ENCODE measurements at regions not wholly inside any gene's neighbourhood (a gene's known extent, or its start where the extent isn't known, plus 50 kb on each side); places are given as distances from the start of the nearest gene placed in this dataset.

- H2BK15ac ChIP-seq (replicated peaks; ENCODE audit: low read depth), result no peak overlapping the region
- no peak overlapping the region for H3K27ac ChIP-seq (ENCODE audit: low read depth, low read length)
- H3K4me3 ChIP-seq (ENCODE audit: low read length), result no peak overlapping the region
- no peak overlapping the region for H2AK5ac ChIP-seq (ENCODE audit: low read length)
- H3K4me1 ChIP-seq (ENCODE audit: control insufficient read depth, low read depth, low read length), result no peaks in the 10 kb centered on the region
- DNase-seq, result no peak
- no peak overlapping the region for H4K8ac ChIP-seq (ENCODE audit: low read depth, low read length)
- WGBS (ENCODE audit: extremely low coverage, insufficient coverage, low lambda C conversion rate), result no CpG with 5 or more reads among the region's 3 CpGs
- H3K27me3 ChIP-seq (ENCODE audit: insufficient read depth, low read length, poor library complexity), result no peaks in the 10 kb centered on the region
- no peak overlapping the region for H3K4me2 ChIP-seq (ENCODE audit: low read length)
- H3K79me1 ChIP-seq (ENCODE audit: low read length), result no peaks in the 10 kb centered on the region
- no peaks in the 10 kb centered on the region for H3K36me3 ChIP-seq (ENCODE audit: control insufficient read depth, insufficient read depth, low read length)
- no peak overlapping the region for H3K56ac ChIP-seq (ENCODE audit: low read length)
- H3K23ac ChIP-seq (ENCODE audit: low read length), result no peak overlapping the region
- no peaks in the 10 kb centered on the region for H3K79me2 ChIP-seq (ENCODE audit: control insufficient read depth, insufficient read depth, low read length)
- no peak overlapping the region for H3K4ac ChIP-seq (ENCODE audit: low read depth, low read length)
- H4K5ac ChIP-seq (ENCODE audit: low read length), result no peak overlapping the region
- no peak overlapping the region for H2BK5ac ChIP-seq (ENCODE audit: low read length)
- H2BK120ac ChIP-seq (ENCODE audit: low read depth, low read length), result no peak overlapping the region
- H3K9ac ChIP-seq (ENCODE audit: low read length), result no peak overlapping the region
- no peak overlapping the region for H3K18ac ChIP-seq (ENCODE audit: low read length)
Measured at GRCh38 chr19:31956771-31957392, 388.5 kb upstream of the ZNF507 start.

DNA sequence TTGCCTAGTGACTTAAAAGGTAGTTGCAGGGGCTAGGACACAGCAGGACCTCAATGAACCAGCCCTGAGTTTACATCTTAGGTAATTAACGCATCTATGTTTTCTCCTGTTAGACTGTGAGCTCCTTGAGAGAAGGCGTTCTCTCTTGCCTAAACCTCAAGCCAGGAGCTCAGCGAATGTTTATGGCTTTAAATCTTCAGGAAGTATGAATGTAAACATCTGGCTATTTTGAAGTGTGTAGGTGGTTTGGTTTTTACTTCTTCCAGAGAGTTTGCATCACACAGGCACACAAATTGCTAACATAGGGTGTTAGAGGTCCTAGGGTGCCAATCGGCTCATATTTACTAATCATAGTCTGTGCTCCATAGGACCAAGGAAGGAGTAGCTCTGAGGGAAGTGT, 387.7 kb upstream of the ZNF507 start:
- DNase-seq, result no peak
- Histone ChIP-seq H3K79me1 (ENCODE audit: low read length) (no peaks in the 10 kb centered on the region), H2AK5ac (ENCODE audit: low read length) (no peak overlapping the region), H3K9ac (ENCODE audit: low read length) (no peak overlapping the region), H3K27ac (ENCODE audit: low read depth, low read length) (no peak overlapping the region), H3K4me2 (ENCODE audit: low read length) (no peak overlapping the region), H3K18ac (ENCODE audit: low read length) (no peak overlapping the region), H3K23ac (ENCODE audit: low read length) (no peak overlapping the region), H2BK5ac (ENCODE audit: low read length) (no peak overlapping the region), H3K79me2 (ENCODE audit: control insufficient read depth, insufficient read depth, low read length) (no peaks in the 10 kb centered on the region), H3K4ac (ENCODE audit: low read depth, low read length) (no peak overlapping the region), H3K4me3 (ENCODE audit: low read length) (no peak overlapping the region), H4K5ac (ENCODE audit: low read length) (no peak overlapping the region), H2BK15ac (replicated peaks; ENCODE audit: low read depth) (no peak overlapping the region), H2BK120ac (ENCODE audit: low read depth, low read length) (no peak overlapping the region), H3K27me3 (ENCODE audit: insufficient read depth, low read length, poor library complexity) (no peaks in the 10 kb centered on the region), H4K8ac (ENCODE audit: low read depth, low read length) (no peak overlapping the region), H3K56ac (ENCODE audit: low read length) (no peak overlapping the region), H3K36me3 (ENCODE audit: control insufficient read depth, insufficient read depth, low read length) (no peaks in the 10 kb centered on the region), H3K4me1 (ENCODE audit: control insufficient read depth, low read depth, low read length) (no peaks in the 10 kb centered on the region)
- WGBS (ENCODE audit: extremely low coverage, insufficient coverage, low lambda C conversion rate), result no CpG with 5 or more reads among the region's 4 CpGs

GRCh38 chr19:31959527-31960018, 385.8 kb upstream of the ZNF507 start:
- H3K4me2 ChIP-seq (ENCODE audit: low read length), result no peak overlapping the region
- no peaks in the 10 kb centered on the region for H3K36me3 ChIP-seq (ENCODE audit: control insufficient read depth, insufficient read depth, low read length)
- H3K79me2 ChIP-seq (ENCODE audit: control insufficient read depth, insufficient read depth, low read length), result no peaks in the 10 kb centered on the region
- no peak overlapping the region for H4K8ac ChIP-seq (ENCODE audit: low read depth, low read length)
- no peak overlapping the region for H3K9ac ChIP-seq (ENCODE audit: low read length)
- H3K27me3 ChIP-seq (ENCODE audit: insufficient read depth, low read length, poor library complexity), result no peaks in the 10 kb centered on the region
- no peak for DNase-seq
- no peak overlapping the region for H2BK5ac ChIP-seq (ENCODE audit: low read length)
- H3K27ac ChIP-seq (ENCODE audit: low read depth, low read length), result no peak overlapping the region
- H3K4ac ChIP-seq (ENCODE audit: low read depth, low read length), result no peak overlapping the region
- no peak overlapping the region for H3K18ac ChIP-seq (ENCODE audit: low read length)
- no peak overlapping the region for H2AK5ac ChIP-seq (ENCODE audit: low read length)
- no peaks in the 10 kb centered on the region for H3K4me1 ChIP-seq (ENCODE audit: control insufficient read depth, low read depth, low read length)
- H2BK15ac ChIP-seq (replicated peaks; ENCODE audit: low read depth), result no peak overlapping the region
- H3K23ac ChIP-seq (ENCODE audit: low read length), result no peak overlapping the region
- no peak overlapping the region for H3K56ac ChIP-seq (ENCODE audit: low read length)
- no peak overlapping the region for H2BK120ac ChIP-seq (ENCODE audit: low read depth, low read length)
- H4K5ac ChIP-seq (ENCODE audit: low read length), result no peak overlapping the region
- no CpG with 5 or more reads among the region's 15 CpGs for WGBS (ENCODE audit: extremely low coverage, insufficient coverage, low lambda C conversion rate)
- H3K79me1 ChIP-seq (ENCODE audit: low read length), result no peaks in the 10 kb centered on the region
- H3K4me3 ChIP-seq (ENCODE audit: low read length), result no peak overlapping the region

DNA sequence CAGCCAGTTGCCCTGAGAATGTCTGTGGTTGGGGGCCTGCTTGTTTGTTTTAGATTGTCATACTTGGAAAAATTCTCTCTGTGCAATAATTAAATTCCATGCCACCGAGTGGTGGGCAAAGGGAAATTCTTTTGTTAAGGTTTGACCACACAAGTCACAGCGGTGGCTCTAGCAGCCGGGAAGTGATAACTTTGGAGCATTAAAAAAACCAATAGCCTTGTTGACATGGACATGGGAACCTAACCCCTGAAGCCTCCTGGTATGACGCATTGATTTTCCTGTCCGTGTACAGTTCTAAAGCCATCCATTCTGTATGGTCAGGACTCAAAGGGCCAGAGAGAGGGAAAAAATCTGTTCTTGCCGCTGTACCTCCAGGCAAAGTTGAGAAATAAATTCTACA, 384.9 kb upstream of the ZNF507 start:
- no peak overlapping the region for H2BK15ac ChIP-seq (replicated peaks; ENCODE audit: low read depth)
- no CpG with 5 or more reads among the region's 6 CpGs for WGBS (ENCODE audit: extremely low coverage, insufficient coverage, low lambda C conversion rate)
- no peak overlapping the region for H4K8ac ChIP-seq (ENCODE audit: low read depth, low read length)
- no peak overlapping the region for H3K4me3 ChIP-seq (ENCODE audit: low read length)
- H2BK120ac ChIP-seq (ENCODE audit: low read depth, low read length), result no peak overlapping the region
- no peak overlapping the region for H3K9ac ChIP-seq (ENCODE audit: low read length)
- H4K5ac ChIP-seq (ENCODE audit: low read length), result no peak overlapping the region
- H3K4me2 ChIP-seq (ENCODE audit: low read length), result no peak overlapping the region
- no peaks in the 10 kb centered on the region for H3K4me1 ChIP-seq (ENCODE audit: control insufficient read depth, low read depth, low read length)
- no peaks in the 10 kb centered on the region for H3K79me2 ChIP-seq (ENCODE audit: control insufficient read depth, insufficient read depth, low read length)
- H3K4ac ChIP-seq (ENCODE audit: low read depth, low read length), result no peak overlapping the region
- no peak overlapping the region for H3K23ac ChIP-seq (ENCODE audit: low read length)
- H3K56ac ChIP-seq (ENCODE audit: low read length), result no peak overlapping the region
- no peaks in the 10 kb centered on the region for H3K27me3 ChIP-seq (ENCODE audit: insufficient read depth, low read length, poor library complexity)
- H3K27ac ChIP-seq (ENCODE audit: low read depth, low read length), result no peak overlapping the region
- H3K18ac ChIP-seq (ENCODE audit: low read length), result no peak overlapping the region
- no peaks in the 10 kb centered on the region for H3K79me1 ChIP-seq (ENCODE audit: low read length)
- no peak overlapping the region for H2AK5ac ChIP-seq (ENCODE audit: low read length)
- H3K36me3 ChIP-seq (ENCODE audit: control insufficient read depth, insufficient read depth, low read length), result no peaks in the 10 kb centered on the region
- no peak for DNase-seq
- no peak overlapping the region for H2BK5ac ChIP-seq (ENCODE audit: low read length)

- H4K8ac ChIP-seq (ENCODE audit: low read depth, low read length), result no peak overlapping the region
- H3K4me2 ChIP-seq (ENCODE audit: low read length), result no peak overlapping the region
- H2AK5ac ChIP-seq (ENCODE audit: low read length), result no peak overlapping the region
- H3K18ac ChIP-seq (ENCODE audit: low read length), result no peak overlapping the region
- no peak overlapping the region for H2BK5ac ChIP-seq (ENCODE audit: low read length)
- H3K27me3 ChIP-seq (ENCODE audit: insufficient read depth, low read length, poor library complexity), result no peaks in the 10 kb centered on the region
- H3K79me2 ChIP-seq (ENCODE audit: control insufficient read depth, insufficient read depth, low read length), result no peaks in the 10 kb centered on the region
- H3K4ac ChIP-seq (ENCODE audit: low read depth, low read length), result no peak overlapping the region
- no peak overlapping the region for H3K23ac ChIP-seq (ENCODE audit: low read length)
- no peaks in the 10 kb centered on the region for H3K4me1 ChIP-seq (ENCODE audit: control insufficient read depth, low read depth, low read length)
- H3K56ac ChIP-seq (ENCODE audit: low read length), result no peak overlapping the region
- no peak overlapping the region for H4K5ac ChIP-seq (ENCODE audit: low read length)
- H3K4me3 ChIP-seq (ENCODE audit: low read length), result no peak overlapping the region
- no peak overlapping the region for H3K27ac ChIP-seq (ENCODE audit: low read depth, low read length)
- WGBS (ENCODE audit: extremely low coverage, insufficient coverage, low lambda C conversion rate), result no CpG with 5 or more reads among the region's 4 CpGs
- no peak overlapping the region for H2BK15ac ChIP-seq (replicated peaks; ENCODE audit: low read depth)
- H3K36me3 ChIP-seq (ENCODE audit: control insufficient read depth, insufficient read depth, low read length), result no peaks in the 10 kb centered on the region
- H2BK120ac ChIP-seq (ENCODE audit: low read depth, low read length), result no peak overlapping the region
- no peak overlapping the region for H3K9ac ChIP-seq (ENCODE audit: low read length)
- H3K79me1 ChIP-seq (ENCODE audit: low read length), result no peaks in the 10 kb centered on the region
- DNase-seq, result no peak
Measured at GRCh38 chr19:31961191-31961590, 384.2 kb upstream of the ZNF507 start.

DNA sequence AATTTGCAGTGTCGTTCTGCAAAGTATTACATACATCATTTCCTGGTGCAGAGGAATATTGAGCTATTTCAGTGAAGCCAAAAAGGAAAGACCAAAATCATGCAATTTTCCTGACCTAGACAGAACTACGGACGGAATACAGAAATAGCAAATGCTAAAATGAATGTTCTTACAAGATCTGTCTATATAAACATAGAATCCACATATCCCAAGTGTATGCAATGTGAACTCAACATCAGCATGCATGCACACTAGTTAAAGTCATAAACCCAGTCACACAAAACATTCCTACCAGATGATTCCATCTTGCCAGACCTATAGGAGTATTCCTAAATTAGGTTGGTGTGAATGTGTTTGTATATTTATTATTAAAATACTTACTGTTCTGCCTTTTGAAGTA, 383.7 kb upstream of the ZNF507 start:
- H2BK15ac ChIP-seq (replicated peaks; ENCODE audit: low read depth), result no peak overlapping the region
- no peak overlapping the region for H3K9ac ChIP-seq (ENCODE audit: low read length)
- no CpG with 5 or more reads among the region's 3 CpGs for WGBS (ENCODE audit: extremely low coverage, insufficient coverage, low lambda C conversion rate)
- no peak overlapping the region for H2BK5ac ChIP-seq (ENCODE audit: low read length)
- H3K4ac ChIP-seq (ENCODE audit: low read depth, low read length), result no peak overlapping the region
- no peaks in the 10 kb centered on the region for H3K36me3 ChIP-seq (ENCODE audit: control insufficient read depth, insufficient read depth, low read length)
- no peak overlapping the region for H3K56ac ChIP-seq (ENCODE audit: low read length)
- no peak overlapping the region for H4K5ac ChIP-seq (ENCODE audit: low read length)
- no peak overlapping the region for H3K4me2 ChIP-seq (ENCODE audit: low read length)
- H3K18ac ChIP-seq (ENCODE audit: low read length), result no peak overlapping the region
- H4K8ac ChIP-seq (ENCODE audit: low read depth, low read length), result no peak overlapping the region
- no peaks in the 10 kb centered on the region for H3K79me1 ChIP-seq (ENCODE audit: low read length)
- DNase-seq, result no peak
- no peak overlapping the region for H2BK120ac ChIP-seq (ENCODE audit: low read depth, low read length)
- no peaks in the 10 kb centered on the region for H3K79me2 ChIP-seq (ENCODE audit: control insufficient read depth, insufficient read depth, low read length)
- H3K4me1 ChIP-seq (ENCODE audit: control insufficient read depth, low read depth, low read length), result no peaks in the 10 kb centered on the region
- H3K4me3 ChIP-seq (ENCODE audit: low read length), result no peak overlapping the region
- no peak overlapping the region for H3K23ac ChIP-seq (ENCODE audit: low read length)
- H3K27ac ChIP-seq (ENCODE audit: low read depth, low read length), result no peak overlapping the region
- no peaks in the 10 kb centered on the region for H3K27me3 ChIP-seq (ENCODE audit: insufficient read depth, low read length, poor library complexity)
- no peak overlapping the region for H2AK5ac ChIP-seq (ENCODE audit: low read length)

Data from mesendoderm (in vitro differentiated cells).